HG03108 (cell line): ENCODE measurements at regions not wholly inside any gene's neighbourhood (a gene's known extent, or its start where the extent isn't known, plus 50 kb on each side); places are given as distances from the start of the nearest gene placed in this dataset.

Experiments
- ATAC-seq: cut with Tn5 transposase; IDR thresholded peaks from one replicate; pipeline ENCODE4 v1.9.1; 2021; ENCODE audit warnings: moderate library complexity; ENCODE audit not compliant: unreplicated experiment

GRCh38 chr10:7507887-7508726, 97.3 kb upstream of the SFMBT2 start:
- ATAC-seq, result no peak

GRCh38 chr10:7506571-7506970, 95.7 kb upstream of the SFMBT2 start:
- no peak for ATAC-seq

- no peak for ATAC-seq
These were observed 94.4 kb upstream of the SFMBT2 start for GRCh38 chr10:7505196-7505595.

GRCh38 chr10:7503190-7503589, 92.4 kb upstream of the SFMBT2 start:
- ATAC-seq, result no peak

GRCh38 chr10:7501157-7501556, 90.3 kb upstream of the SFMBT2 start:
- no peak for ATAC-seq

- no peak for ATAC-seq
These were observed 87.3 kb upstream of the SFMBT2 start for GRCh38 chr10:7498111-7498510.

GRCh38 chr10:7493996-7494395, 83.2 kb upstream of the SFMBT2 start:
- no peak for ATAC-seq

GRCh38 chr10:7492660-7493046, 81.8 kb upstream of the SFMBT2 start:
- ATAC-seq, result peak; percentile 5

GRCh38 chr10:7491949-7492659, 81.3 kb upstream of the SFMBT2 start:
- peak; percentile 82 for ATAC-seq

GRCh38 chr10:7491230-7491629, 80.4 kb upstream of the SFMBT2 start:
- ATAC-seq, result no peak

GRCh38 chr10:7488418-7488829, 77.6 kb upstream of the SFMBT2 start:
- no peak for ATAC-seq

GRCh38 chr10:7487528-7487927, 76.7 kb upstream of the SFMBT2 start:
- no peak for ATAC-seq

GRCh38 chr10:7486528-7486927, 75.7 kb upstream of the SFMBT2 start:
- no peak for ATAC-seq

GRCh38 chr10:7485799-7486198, 75.0 kb upstream of the SFMBT2 start:
- ATAC-seq, result no peak

- no peak for ATAC-seq
These were observed 74.4 kb upstream of the SFMBT2 start for GRCh38 chr10:7485244-7485556.

GRCh38 chr10:7484456-7485243, 73.8 kb upstream of the SFMBT2 start:
- ATAC-seq, result peak; percentile 54

- no peak for ATAC-seq
These were observed 73.0 kb upstream of the SFMBT2 start for GRCh38 chr10:7483848-7484247.

GRCh38 chr10:7482992-7483391, 72.2 kb upstream of the SFMBT2 start:
- ATAC-seq, result no peak

GRCh38 chr10:7481368-7481765, 70.5 kb upstream of the SFMBT2 start:
- no peak for ATAC-seq

GRCh38 chr10:7480742-7481367, 70.0 kb upstream of the SFMBT2 start:
- ATAC-seq, result peak; percentile 45

- ATAC-seq, result no peak
These were observed 69.2 kb upstream of the SFMBT2 start for GRCh38 chr10:7479861-7480598.
